Neuronal stem cell (in vitro differentiated cells): ENCODE measurements at regions not wholly inside any gene's neighbourhood (a gene's known extent, or its start where the extent isn't known, plus 50 kb on each side); places are given as distances from the start of the nearest gene placed in this dataset.

ENCODE experiments used
- DNase-seq: peaks from one replicate; pipeline ENCODE4 v3.0.0-alpha.2; 2013; ENCODE audit warnings: low spot score
- H2AFZ ChIP-seq: one replicate; pipeline ENCODE4 v1.6.1; 2013; ENCODE audit warnings: mild to moderate bottlenecking, low read length, inconsistent platforms
- H2AK5ac ChIP-seq: 2 replicates; pipeline ENCODE4 v1.6.1; 2013; ENCODE audit warnings: low read depth, mild to moderate bottlenecking, inconsistent platforms, low read length, moderate library complexity, mixed read lengths
- H2BK120ac ChIP-seq: 2 replicates; pipeline ENCODE4 v1.6.1; 2013; ENCODE audit warnings: low read depth, mild to moderate bottlenecking, inconsistent platforms, low read length, moderate library complexity, mixed read lengths
- H2BK12ac ChIP-seq: one replicate; pipeline ENCODE4 v1.6.1; 2013; ENCODE audit warnings: low read length, inconsistent platforms
- H2BK15ac ChIP-seq: 2 replicates; pipeline ENCODE4 v1.6.1; 2013; ENCODE audit warnings: mild to moderate bottlenecking, low read length, inconsistent platforms, mixed read lengths
- H2BK5ac ChIP-seq: one replicate; pipeline ENCODE4 v1.6.1; 2013; ENCODE audit warnings: inconsistent platforms, mild to moderate bottlenecking, low read length, moderate library complexity
- H3K14ac ChIP-seq: one replicate; pipeline ENCODE4 v1.6.1; 2013; ENCODE audit warnings: low read length, inconsistent platforms
- H3K18ac ChIP-seq: 2 replicates; pipeline ENCODE4 v1.6.1; 2013; ENCODE audit warnings: low read length, inconsistent platforms
- H3K23ac ChIP-seq: 2 replicates; pipeline ENCODE4 v1.6.1; 2013; ENCODE audit warnings: low read depth, mild to moderate bottlenecking, mixed read lengths, low read length, inconsistent platforms; ENCODE audit not compliant: poor library complexity
- H3K27ac ChIP-seq: replicated peaks from 3 replicates; pipeline ENCODE4 v1.5.1; 2013; ENCODE audit warnings: low read length, inconsistent platforms
- H3K27me3 ChIP-seq, 3 experiments: 2 replicates each; pipeline ENCODE4 v1.6.1; 2013; ENCODE audit warnings: low read length in 3 of 3, mild to moderate bottlenecking in 2 of 3, inconsistent platforms in 1 of 3, low read depth in 1 of 3, mixed read lengths in 1 of 3, moderate library complexity in 1 of 3; ENCODE audit not compliant: control insufficient read depth in 3 of 3, insufficient read depth in 3 of 3
- H3K36me3 ChIP-seq, 2 donors: replicated peaks in 1 of 2; 2 replicates each; pipeline ENCODE4 v1.6.1; 2013; ENCODE audit warnings: low read length in 2 of 2; ENCODE audit not compliant: control insufficient read depth in 2 of 2, insufficient read depth in 2 of 2
- H3K4ac ChIP-seq: 2 replicates; pipeline ENCODE4 v1.6.1; 2013; ENCODE audit warnings: inconsistent platforms, mild to moderate bottlenecking, low read length, moderate library complexity
- H3K4me1 ChIP-seq, 2 donors: 1 replicate in 1 of 2; 2 replicates in 1 of 2; pipeline ENCODE4 v1.6.1; 2013; ENCODE audit warnings: low read length in 2 of 2, low read depth in 1 of 2; ENCODE audit not compliant: control insufficient read depth in 2 of 2, insufficient read depth in 1 of 2
- H3K4me2 ChIP-seq: one replicate; pipeline ENCODE4 v1.6.1; 2013; ENCODE audit warnings: mild to moderate bottlenecking, low read length, inconsistent platforms; ENCODE audit not compliant: insufficient read depth, poor library complexity, severe bottlenecking
- H3K4me3 ChIP-seq, 2 donors: 2 replicates each; pipeline ENCODE4 v1.5.1; 2013; ENCODE audit warnings: low read length in 2 of 2, mild to moderate bottlenecking in 2 of 2, inconsistent platforms in 1 of 2, moderate library complexity in 1 of 2
- H3K79me1 ChIP-seq: one replicate; pipeline ENCODE4 v1.6.1; 2013; ENCODE audit warnings: low read depth, mild to moderate bottlenecking, inconsistent platforms, low read length, moderate library complexity
- H3K9ac ChIP-seq: one replicate; pipeline ENCODE4 v1.6.1; 2013; ENCODE audit warnings: mild to moderate bottlenecking, low read depth, low read length, inconsistent platforms; ENCODE audit not compliant: poor library complexity
- H3K9me3 ChIP-seq, 2 donors: replicated peaks in 1 of 2; 2 replicates each; pipeline versions ENCODE3 to v1.6.1; 2013; ENCODE audit warnings: low read length in 2 of 2, mild to moderate bottlenecking in 2 of 2, inconsistent platforms in 1 of 2, low read depth in 1 of 2, mixed read lengths in 1 of 2, moderate library complexity in 1 of 2; ENCODE audit not compliant: control insufficient read depth in 2 of 2, insufficient read depth in 1 of 2
- H4K8ac ChIP-seq: one replicate; pipeline ENCODE4 v1.6.1; 2013; ENCODE audit warnings: low read depth, mild to moderate bottlenecking, inconsistent platforms, low read length, moderate library complexity
- H4K91ac ChIP-seq: one replicate; pipeline ENCODE4 v1.6.1; 2013; ENCODE audit warnings: low read length, low read depth, mild to moderate bottlenecking, inconsistent platforms; ENCODE audit not compliant: poor library complexity
- WGBS, 2 donors: extraction: QIAGEN DNeasy Blood & Tissue Kit; methylation state at CpG; one replicate each; pipeline ENCODE4 v1.1.7; 2013; ENCODE audit warnings: missing lambda C conversion rate in 2 of 2, mixed read lengths in 1 of 2; ENCODE audit not compliant: insufficient read length in 2 of 2, insufficient replicate concordance in 1 of 2; ENCODE audit errors: extremely low coverage in 2 of 2; 5-methylcytosine and 5-hydroxymethylcytosine counted together

DNA sequence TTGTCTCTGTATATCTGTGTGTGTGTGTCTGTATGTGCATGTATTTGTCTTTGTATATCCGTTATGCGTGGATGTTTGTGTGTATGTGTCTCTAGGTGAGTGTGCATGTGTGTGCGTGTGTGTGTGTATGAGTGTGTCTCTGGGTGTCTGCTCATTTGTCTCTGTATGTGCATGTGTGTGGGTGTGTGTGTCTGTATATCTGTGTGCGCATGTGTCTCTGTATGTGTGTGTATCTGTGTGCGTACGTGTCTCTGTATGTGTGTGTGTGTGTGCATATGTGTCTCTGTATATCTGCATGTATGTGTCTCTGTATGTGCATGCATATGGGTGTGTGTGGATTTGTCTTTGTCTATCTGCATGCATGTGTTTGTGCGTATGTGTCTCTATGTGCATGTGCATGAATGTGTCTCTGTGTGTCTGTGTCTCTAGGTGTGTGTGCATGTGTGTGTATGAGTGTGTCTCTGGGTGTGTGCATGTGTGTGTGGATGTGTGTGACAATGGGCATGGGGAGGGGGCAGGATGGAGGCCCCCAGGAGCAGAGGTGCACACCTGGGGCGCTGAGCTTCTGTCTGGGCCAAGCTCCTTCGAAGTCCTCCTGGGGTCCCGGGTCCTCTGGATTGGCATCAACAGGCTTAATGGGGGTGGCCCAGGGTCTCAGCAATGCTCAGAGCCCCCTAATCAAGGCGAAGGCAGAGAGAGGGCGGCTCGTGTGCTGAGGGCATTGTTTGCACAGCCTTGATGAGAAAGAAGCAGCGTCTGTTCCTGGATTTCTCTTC, 373.4 kb upstream of the IRX4 start:
- no peaks in the 10 kb centered on the region for H3K27me3 ChIP-seq
- H3K36me3 ChIP-seq, result no peaks in the 10 kb centered on the region
- DNase-seq, result no peak
- no peak overlapping the region for H2BK5ac ChIP-seq
- no peak overlapping the region for H4K91ac ChIP-seq
- no peak overlapping the region for H3K9ac ChIP-seq
- H3K79me1 ChIP-seq, result no peaks in the 10 kb centered on the region
- no peak overlapping the region for H3K14ac ChIP-seq
- no peak overlapping the region for H3K4me2 ChIP-seq
- H2AFZ ChIP-seq, result no peak overlapping the region
- H4K8ac ChIP-seq, result no peak overlapping the region
- H3K18ac ChIP-seq, result no peak overlapping the region
- H3K4ac ChIP-seq, result no peak overlapping the region
- H2BK12ac ChIP-seq, result no peak overlapping the region
- H3K9me3 ChIP-seq, result no peaks in the 10 kb centered on the region
- peaks cover 4 to 16% of the 10 kb centered on the region in 2 donors for H3K4me1 ChIP-seq
- WGBS, 2 donors, result no CpG with 5 or more reads among the region's 14 CpGs
- no peak overlapping the region for H3K4me3 ChIP-seq
- no peak overlapping the region for H2AK5ac ChIP-seq
- no peak overlapping the region for H3K27ac ChIP-seq
- H2BK15ac ChIP-seq, result no peak overlapping the region
- no peak overlapping the region for H3K23ac ChIP-seq
- H2BK120ac ChIP-seq, result no peak overlapping the region

DNA sequence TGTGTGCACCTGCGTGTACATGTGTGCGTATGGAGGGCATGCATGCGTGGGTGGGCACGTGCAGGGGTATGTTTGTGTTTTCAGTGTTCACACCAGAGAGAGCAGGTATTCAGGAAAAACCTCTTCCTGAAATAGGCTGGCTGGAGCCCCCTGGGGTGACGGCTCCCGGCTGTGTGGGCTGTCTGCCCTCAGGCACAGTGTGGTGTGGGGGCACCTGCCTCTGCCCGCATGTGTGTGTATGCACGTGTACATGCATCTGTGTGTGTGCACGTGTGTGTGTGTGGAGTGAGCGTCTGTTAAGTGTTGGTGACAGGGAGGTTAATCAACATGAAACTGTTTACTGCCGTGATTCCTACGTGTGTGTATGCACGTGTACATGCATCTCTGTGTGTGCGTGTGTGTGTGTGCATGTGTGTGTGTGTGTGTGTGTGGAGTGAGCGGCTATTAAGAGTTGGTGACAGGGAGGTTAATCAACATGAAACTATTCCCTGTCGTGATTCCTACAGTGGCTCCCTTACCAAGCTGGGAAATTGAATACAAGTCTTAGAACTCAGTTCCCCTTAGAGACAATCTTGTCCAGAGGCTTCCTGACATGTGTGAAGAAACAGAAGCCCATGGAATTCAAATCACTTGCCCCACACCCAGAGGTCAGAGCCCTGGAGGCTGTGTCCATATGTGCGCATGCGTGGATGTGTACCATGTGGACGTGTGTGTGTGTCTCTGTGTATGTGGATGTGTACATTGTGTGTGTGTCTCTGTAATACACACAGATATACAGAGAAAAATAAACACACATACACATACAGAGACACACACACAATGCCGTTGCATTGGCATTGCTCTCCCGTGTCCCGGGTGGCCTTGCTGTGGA, 372.4 kb upstream of the IRX4 start:
- WGBS, 2 donors, result no CpG with 5 or more reads among the region's 22 CpGs
- peak overlapping the region; percentile 59 for H4K91ac ChIP-seq
- no peak overlapping the region for H3K23ac ChIP-seq

GRCh38 chr5:2254406-2254805, 371.7 kb upstream of the IRX4 start:
- H2AFZ ChIP-seq, result no peak overlapping the region
- no peaks in the 10 kb centered on the region for H3K9me3 ChIP-seq
- H4K91ac ChIP-seq, result no peak overlapping the region
- H3K18ac ChIP-seq, result no peak overlapping the region
- H2AK5ac ChIP-seq, result no peak overlapping the region
- H3K36me3 ChIP-seq, result no peaks in the 10 kb centered on the region
- H2BK15ac ChIP-seq, result no peak overlapping the region
- DNase-seq, result no peak
- H3K4me3 ChIP-seq, result no peak overlapping the region
- H3K27ac ChIP-seq, result no peak overlapping the region
- WGBS, 2 donors, result 100% methylated on average over 1 of the region's 3 CpGs; no CpG with 5 or more reads in 1 of the 2 donors
- no peak overlapping the region for H2BK120ac ChIP-seq
- no peaks in the 10 kb centered on the region for H3K27me3 ChIP-seq
- H2BK12ac ChIP-seq, result no peak overlapping the region
- H3K9ac ChIP-seq, result no peak overlapping the region
- no peak overlapping the region for H3K4me2 ChIP-seq
- H2BK5ac ChIP-seq, result no peak overlapping the region
- no peak overlapping the region for H4K8ac ChIP-seq
- no peak overlapping the region for H3K23ac ChIP-seq
- no peak overlapping the region for H3K4ac ChIP-seq
- H3K14ac ChIP-seq, result no peak overlapping the region
- H3K79me1 ChIP-seq, result no peaks in the 10 kb centered on the region
- peaks cover 4 to 16% of the 10 kb centered on the region in 2 donors for H3K4me1 ChIP-seq

More for the DNA sequence above, 372.4 kb upstream of the IRX4 start:
- H2BK12ac ChIP-seq, result no peak overlapping the region
- no peak overlapping the region for H2AFZ ChIP-seq
- H3K9me3 ChIP-seq, result no peaks in the 10 kb centered on the region
- no peaks in the 10 kb centered on the region for H3K79me1 ChIP-seq
- DNase-seq, result no peak
- H3K27me3 ChIP-seq, result no peaks in the 10 kb centered on the region
- no peak overlapping the region for H3K27ac ChIP-seq
- H3K4me3 ChIP-seq, result no peak overlapping the region
- no peak overlapping the region for H3K18ac ChIP-seq
- no peak overlapping the region for H2BK15ac ChIP-seq
- H2BK5ac ChIP-seq, result no peak overlapping the region
- no peak overlapping the region for H3K9ac ChIP-seq
- no peak overlapping the region for H3K14ac ChIP-seq
- no peak overlapping the region for H3K4me2 ChIP-seq
- no peak overlapping the region for H2BK120ac ChIP-seq
- H4K8ac ChIP-seq, result no peak overlapping the region
- H2AK5ac ChIP-seq, result no peak overlapping the region
- H3K4me1 ChIP-seq, result peaks cover 4 to 16% of the 10 kb centered on the region in 2 donors
- H3K36me3 ChIP-seq, result no peaks in the 10 kb centered on the region
- H3K4ac ChIP-seq, result peak overlapping the region; percentile 41
